ENCODE measurements at regions not wholly inside any gene's neighbourhood (a gene's known extent, or its start where the extent isn't known, plus 50 kb on each side); places are given as distances from the start of the nearest gene placed in this dataset.

DNA sequence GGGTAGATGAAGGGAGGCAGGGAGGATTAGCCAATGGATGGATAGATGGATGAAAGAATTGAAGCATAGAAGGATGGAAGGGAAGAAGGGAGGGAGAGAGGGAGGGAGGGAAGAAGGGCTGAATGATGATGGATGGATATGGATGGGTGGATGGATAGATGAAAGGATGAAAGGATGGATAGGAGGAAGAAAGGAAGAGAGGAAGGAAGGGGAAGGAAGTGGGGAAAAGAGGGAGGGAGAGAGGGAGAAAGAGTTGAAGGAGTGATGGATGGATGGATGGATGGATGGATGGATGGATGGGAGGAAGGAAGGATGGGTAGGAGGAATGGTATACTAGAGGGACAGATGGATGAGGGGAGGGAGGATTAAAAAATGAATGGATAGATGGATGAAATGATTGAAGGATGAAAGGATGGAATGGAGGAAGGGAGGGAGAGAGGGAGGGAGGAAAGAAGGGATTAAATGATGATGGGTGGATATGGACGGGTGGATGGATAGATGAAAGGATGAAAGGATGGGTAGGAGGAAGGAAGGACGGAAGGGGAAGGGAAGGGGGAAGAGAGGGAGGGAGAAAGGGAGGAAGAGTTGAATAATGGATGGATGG is 145.9 kb downstream of the MN1 start:
- no peak for DNase-seq (ENCODE audit: low read depth in 2 of 2)

DNA sequence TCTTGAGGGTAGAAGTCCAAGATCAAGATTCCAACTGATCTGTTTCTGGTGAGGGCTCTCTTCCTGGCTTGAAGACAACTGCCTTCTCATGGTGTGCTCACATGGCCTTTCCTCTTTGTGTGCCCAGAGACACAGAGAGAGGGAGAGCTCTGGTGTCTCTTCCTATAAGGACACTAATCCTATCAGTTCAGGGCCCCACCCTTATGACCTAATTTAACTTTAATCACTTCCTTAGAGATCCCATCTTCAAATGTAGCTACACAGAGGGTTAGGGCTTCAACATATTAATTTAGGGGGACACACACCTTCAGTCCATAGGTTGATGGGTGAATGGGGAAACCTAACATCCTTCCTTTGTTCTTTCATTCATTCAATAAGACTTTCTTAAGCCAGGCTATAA is 144.6 kb downstream of the MN1 start:
- no peak for DNase-seq (ENCODE audit: low read depth in 2 of 2)

DNA sequence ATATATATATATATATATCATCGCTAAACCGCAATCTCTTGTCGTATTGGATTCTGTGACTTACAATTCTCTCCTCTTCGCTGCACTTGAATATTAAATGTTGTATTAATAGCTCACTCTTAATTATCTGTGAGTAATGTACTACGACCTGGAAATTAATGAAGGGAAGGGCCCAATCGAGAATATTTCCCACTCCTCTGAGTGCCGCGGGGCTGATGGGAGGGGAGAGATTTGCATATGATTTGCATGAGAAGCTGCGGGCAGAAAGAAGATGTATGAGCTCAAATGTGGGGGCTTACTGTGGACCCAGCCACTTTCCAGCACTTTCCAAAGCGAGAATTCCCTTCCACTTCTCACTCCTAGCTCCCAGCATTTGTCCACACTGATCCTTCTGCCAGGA is 141.2 kb downstream of the MN1 start:
- no peak for DNase-seq (ENCODE audit: low read depth in 2 of 2)

DNA sequence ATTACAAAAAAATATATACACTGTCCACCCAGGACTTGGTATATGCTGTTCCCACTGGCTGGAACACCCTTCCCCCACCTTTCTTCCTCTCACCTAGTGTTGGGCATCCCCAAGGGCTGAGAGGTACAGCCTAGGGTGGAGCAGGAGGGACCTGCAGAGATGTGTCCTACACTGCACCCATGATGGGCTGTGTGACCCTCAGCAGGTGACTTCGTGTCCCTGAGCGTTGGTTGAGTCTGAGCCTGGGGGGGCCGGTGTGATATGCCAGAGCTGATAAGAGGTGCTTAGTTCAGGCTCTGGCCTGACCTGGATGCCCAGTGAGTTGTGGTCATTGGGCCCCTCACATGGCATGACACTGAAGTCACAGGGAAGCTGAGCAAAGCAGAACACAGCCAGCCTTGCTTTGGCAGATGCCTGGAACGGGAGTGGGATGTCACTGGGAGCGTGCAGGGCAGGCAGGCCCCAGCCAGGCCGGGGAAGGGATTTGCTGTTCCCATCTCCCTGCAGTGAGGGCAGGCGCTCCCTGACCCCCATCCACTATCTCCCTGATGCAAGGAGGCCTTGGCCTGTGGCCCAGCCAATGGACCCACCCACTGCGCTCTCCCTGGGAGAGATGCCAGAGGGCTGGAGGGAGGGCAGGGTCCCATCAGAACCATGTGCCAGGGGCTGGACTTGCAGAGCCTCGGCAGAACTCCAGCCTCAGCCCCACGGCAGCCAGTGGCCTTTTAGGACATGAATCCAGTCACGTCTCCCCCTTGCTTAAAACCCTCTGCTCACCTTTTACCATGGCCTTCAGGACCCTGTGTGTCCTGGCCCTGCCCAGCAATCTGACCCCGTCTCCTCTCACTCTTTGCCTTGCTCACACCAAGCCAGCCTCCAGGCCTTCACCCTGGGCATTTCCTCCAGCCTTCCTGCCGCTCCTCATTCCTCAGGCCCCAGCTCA is 138.9 kb downstream of the MN1 start:
- no peak for DNase-seq (ENCODE audit: low read depth in 2 of 2)

DNA sequence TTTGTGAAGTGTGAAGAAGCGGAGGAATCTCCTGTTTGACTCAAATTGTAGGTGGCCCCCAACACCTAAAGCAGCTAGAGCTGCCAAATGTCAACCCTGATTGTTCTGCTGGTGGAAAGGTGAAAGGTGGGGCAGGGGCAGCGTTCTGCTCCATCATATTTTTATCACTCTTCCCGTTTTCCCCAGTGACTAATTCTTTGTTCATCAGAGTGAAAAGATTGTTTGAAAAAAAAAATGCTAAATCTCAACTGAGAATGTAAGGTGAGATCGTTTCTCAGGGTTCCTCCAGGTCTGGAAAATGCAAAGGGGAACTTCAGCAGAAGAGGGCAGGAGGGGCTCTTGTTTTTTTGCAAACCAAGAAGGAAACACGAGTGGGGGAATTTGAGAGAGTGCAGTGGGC is 137.7 kb downstream of the MN1 start:
- DNase-seq (ENCODE audit: low read depth in 2 of 2): no peak

DNA sequence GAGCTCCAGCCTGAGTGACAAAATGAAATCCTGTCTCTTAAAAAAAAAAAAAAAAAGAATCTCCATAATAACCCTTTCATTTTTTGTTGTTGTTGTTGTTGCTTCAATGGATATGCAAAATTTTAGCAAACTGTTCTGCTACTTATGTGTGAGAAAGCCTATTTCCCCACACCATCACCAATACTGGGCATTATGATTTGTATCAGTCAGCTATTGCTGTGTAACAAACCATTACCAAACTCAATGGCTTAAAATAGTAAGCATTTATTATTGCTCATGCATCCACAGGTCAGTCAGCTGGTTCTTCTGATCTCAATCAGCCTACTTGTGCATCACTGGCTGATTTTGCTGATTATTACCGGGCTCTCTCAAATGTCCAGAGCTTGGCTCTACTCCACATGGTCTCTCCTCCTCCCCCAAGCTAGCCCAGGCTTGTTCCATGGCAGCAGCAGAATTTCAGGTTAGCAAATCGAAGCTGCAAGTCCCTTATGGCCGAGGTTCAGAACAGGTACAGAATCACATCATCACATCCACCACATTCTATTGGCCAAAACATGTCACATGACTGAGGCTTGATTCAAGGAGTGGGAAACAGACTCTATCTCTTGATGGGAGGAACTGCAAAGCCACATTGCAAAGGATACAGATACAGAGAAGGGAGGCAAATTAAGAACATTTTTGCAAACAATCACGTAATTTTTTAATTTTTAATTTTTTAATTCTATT is 135.1 kb downstream of the MN1 start:
- no peak for DNase-seq (ENCODE audit: low read depth in 2 of 2)

DNA sequence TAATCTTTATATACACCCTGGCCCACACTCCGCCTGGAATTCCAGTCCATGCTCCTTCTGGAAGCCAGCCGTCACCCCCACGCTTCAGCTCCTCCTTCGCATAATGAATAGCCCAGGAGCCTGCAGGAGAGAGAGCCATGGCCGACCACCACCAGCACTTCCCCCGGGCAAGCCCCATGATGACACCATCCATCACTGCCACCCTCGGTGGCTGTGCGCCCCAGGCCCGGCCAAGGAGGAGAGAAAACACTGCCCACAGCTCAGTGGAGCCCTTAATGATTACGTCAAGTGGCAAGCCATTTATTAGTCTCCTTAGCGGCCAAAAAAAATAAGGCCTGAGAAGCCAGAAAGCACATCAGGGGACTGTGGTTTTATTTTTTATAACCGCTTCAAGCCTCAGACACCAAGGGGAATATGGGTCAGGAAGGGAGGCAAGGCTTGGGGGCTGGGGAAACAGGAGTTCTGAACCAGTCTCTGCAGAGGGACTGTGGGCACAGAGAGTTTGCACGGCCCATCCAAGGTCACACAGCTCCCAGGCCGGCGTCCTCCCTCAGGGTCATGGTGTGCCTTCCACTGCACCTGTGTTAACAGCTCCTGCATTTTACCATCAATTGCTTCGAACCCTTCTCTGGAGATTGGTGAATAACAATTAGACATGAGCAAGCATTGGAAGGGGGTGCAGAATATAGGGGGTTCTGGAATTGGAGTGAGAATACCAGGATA is 134.3 kb downstream of the MN1 start:
- no peak for DNase-seq (ENCODE audit: low read depth in 2 of 2)

DNA sequence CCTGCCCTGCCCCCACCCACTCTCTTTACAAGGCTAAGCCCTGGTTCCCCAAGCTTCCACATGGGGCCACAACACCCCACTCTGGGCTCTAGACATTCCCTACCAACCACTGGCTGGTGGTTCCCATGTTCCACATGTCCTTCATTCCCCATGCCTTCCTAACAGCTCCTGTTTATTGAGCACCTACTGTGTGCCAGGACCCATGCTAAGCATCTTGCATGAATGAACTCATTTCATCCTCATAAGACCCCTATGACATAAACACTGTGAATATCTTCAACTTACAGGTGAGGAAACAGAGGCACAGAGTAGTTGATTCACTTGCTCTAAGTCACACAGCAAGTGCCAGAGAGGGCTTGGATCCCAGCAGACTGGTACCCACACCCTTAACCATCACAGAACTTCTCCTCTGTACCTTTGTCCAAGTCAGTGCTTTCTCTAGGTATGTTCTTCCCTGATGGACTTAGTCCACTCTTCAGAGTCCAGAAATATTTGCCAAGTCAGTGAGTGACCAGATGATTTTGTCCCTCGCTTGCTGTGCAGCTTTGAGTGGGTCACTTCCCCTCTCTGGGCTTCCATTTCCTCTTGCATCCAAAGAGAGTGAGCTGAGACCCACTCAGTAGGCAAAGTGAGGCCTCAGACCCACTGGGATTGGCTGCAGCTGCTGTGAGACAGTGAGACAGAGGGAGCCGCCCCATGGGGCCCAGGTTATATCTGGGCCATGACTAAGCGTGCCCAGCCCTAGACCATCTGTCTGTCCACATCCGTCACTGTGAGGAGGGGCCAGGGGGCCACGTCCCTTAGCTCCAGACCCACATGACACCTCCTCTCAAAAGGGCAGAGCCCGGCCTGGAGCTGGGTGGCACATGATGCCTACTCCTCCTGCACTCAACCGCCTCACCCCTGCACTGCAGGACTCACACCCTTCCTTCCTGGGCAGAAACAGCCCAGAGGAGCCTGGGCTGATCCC is 132.4 kb downstream of the MN1 start:
- DNase-seq (ENCODE audit: low read depth in 2 of 2): no peak

DNA sequence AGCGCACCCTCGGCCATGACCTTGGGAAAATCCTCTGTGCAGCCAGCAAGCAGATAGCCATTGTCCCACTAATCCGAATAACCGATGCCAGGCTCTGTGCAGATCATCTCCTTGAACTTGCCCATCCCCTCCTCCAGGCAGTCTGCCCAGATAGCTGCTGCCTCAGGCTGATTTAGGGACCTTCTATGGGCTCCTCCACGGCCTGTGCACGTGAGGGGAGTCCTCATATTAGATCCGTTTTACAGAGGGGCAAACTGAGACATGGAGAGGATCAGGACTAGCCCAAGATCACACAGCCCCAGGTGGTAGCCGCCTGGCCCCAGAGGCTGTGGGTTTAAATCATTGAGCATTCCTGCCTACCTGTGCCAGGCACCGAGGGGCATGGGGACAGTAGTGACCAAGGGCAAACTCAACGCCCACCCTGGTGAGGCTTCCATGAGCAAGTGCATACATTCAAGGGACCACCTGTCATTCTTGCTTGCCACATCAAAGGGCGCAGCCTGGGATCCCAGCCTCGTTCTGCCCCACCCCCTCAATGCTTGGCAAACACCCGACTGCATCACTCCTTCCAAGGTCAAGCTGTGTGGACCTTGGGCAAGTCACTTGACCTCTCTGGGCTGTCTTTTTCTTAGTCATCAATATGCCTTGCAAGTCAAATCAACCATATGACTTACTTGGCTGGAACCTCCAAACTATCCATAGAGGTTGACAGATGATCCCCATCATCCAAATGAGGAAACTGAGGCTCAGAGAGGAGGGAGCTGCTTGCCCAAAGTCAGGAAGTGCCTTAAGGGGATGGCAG is 131.6 kb downstream of the MN1 start:
- no peak for DNase-seq (ENCODE audit: low read depth in 2 of 2)

DNA sequence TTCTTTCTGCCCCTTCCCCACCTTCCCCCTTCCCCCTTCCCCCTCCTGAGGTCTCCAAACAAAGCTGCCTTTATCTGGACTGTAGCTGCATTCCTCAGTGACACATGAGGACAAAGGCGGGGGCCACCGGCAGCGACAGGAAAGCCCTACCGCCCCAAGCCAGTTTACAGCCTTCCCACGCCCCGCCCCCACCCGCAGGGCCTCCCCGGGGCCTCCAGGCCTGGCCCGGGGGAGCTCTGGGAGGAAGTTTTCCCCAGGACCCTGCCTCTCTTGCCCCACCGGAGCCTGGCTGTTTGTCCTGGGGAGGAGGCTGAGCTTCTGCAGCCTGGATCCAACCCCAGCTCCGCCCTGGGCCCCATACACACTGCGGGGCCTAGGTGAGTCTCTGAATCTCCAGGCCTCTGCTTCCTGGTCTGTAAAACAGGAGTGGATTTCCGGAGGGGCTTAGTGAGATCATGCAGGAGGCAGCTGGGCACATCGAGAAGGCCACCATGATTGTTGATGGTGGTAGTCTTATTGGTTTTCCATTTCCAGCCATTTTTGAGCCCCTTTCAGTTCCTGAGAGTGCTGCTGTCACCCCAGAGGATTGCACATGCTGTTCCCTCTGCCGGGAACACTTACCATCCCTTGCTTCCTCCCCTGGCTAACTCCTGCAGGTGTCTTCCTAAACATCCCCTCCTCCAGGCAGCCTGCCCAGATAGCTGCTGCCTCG is 130.7 kb downstream of the MN1 start:
- no peak for DNase-seq (ENCODE audit: low read depth in 2 of 2)

DNA sequence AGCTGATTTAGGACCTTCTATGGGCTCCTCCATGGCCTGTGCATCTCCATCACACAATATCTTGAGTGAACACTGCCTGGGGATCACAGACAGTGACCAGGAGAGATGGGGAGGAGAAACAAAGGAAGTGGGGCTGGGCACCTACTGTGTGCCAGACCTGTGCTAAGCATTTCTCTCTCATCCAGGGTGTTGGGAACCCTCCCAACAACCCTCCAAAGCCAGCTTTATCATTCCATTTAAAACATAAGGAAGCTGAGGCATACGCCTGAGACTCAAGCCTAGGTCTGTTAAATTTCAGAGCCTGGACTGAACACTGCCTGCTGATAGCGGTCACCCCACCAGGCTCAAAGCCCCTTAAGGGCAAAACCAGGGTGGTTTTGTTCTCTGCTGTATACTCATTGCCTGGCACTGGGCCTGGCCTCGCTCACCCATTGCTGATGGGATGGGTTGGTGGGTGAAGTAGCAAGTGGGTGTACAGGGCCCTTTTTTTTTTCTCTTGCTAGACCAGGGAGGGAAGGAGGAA is 130.1 kb downstream of the MN1 start:
- no peak for DNase-seq (ENCODE audit: low read depth in 2 of 2)

DNA sequence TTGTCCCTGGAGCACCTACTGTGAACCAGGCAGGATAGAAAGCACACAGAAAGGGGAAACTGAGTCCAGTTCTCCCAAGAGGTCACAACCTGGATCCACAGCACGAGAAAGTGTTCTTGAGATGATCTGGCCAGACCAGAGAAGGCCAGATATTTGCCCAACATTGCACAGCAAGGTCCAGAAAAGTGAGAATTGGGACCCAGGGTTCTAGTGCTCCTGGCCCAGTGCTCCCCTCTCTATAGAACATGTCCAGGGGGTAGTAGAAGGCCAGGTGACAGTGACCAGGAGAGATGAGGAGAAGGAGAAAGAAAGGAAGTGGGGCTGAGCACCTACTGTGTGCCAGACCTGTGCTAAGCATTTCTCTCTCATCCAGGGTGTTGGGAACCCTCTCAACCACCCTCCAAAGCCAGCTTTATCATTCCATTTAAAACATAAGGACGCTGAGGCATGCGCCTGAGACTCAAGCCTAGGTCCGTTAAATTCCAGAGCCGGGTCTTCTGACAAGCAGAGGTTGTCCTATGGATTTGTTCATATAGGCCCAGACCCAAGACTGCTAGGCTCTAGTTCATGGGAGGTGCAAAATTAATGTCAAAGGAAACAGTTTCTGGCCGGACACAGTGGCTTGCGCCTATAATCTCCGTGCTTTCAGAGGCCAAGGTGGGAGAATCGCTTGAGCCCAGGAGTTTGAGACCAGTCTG is 128.7 kb downstream of the MN1 start:
- no peak for DNase-seq (ENCODE audit: low read depth in 2 of 2)

DNA sequence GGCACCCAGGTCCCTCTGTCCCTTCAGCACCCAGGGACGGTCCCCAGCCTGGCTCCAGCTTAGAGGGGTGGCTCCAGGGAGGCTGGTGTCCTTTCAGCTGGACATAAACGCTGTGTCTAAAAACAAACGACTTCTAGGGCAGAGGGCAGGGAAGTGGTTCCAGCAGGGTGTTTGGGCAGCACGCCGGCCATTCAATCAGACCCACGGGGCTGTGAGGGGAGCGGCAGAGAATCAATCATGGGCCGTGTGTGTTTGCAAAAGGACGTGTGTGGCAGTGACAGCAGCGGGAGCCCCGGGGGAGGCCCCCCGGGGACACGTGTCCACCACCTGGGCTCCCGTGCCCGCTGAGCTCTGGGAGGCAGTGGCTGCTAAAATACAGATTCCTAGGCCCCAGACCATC is 127.7 kb downstream of the MN1 start:
- no peak for DNase-seq (ENCODE audit: low read depth in 2 of 2)

DNA sequence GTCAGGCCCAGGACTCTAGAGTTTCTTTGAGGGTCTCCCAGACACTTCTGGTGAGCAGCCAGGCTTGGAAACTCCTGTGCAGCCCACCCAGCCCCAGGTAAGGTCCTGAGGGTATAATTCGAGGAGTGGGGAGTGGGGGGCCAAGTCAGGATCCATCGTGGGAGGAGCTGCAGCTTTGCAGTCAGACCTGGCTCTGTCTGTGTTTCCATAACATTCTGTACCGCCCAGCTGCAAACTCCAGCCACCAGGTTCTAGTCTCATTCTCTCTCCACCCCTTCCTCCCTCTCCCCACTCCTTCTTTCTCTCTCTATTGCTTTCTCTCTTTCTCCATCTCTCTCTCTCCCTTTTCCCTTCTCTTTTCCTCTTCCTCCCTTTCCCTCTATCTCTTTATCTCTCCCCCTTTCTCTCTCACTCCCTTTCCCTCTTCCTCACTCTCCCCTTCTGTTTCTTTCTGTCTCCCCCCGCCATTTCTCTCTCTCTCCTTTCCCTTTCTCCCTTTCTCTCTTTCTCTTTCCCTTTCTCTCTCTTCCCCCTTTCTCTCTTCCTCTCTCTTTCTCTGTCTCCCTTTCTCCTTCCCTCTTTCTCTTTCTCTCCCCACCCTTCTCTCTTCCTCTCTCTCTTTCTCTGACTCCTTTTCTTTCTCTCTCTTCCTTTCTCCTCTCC is 127.2 kb downstream of the MN1 start:
- DNase-seq (ENCODE audit: low read depth in 2 of 2): no peak

DNA sequence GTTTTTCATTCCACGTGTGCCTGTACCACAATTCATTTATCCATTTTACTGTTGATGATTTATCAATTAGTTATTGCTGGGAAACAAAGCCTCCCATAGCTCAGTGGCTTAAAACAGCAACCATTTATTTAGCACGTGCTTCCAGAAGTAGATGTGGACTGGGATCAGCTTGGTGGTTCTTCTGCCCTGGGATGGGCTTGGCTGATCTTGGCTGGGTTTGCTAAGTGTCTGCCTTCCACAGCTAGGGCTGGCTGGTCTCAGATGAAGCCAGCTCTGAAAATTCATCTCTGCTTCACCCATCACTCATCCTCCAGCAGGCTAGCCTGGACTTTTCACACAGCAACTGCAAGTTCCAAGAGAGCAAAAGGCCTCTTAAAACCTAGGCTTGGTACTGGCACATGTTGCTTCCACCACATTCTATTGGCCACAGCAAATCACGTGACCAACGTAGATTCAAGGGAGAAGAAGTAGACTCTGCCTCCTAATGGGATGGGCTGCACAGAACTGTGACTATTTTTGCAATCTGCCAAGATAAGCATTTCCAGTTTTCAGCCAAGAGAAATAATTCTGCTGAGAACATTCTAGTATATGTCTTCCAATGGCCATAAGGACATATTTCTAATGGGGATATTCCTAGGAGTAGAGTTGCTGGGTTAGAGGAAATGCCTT is 124.9 kb downstream of the MN1 start:
- no peak for DNase-seq (ENCODE audit: low read depth in 2 of 2)

DNA sequence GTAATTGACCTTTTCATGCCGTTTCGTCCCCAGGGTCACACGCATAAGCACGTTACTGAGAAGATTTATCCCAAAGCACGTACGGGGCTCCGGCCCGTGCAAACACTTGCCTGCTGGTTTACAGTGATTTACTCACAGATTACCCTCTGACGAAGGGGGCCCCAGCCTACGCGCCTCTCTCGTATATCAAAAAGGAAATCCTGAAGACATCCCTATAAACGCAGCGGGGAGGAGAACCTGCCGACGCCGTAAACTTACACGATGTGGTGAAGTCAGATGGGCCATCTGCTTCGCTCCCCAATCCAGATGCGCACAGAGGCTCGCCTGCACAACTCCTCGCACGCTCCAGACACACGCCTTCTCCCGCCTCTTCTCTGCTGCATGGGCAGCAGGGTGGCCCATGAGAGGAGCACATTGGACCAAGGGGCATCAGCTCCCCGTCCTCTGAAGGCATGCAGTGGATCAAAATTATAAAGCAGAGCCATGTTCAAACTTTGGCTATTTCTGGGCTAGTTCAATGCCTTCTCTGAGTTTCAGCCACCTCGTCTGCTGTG is 123.6 kb downstream of the MN1 start:
- no peak for DNase-seq (ENCODE audit: low read depth in 2 of 2)

DNA sequence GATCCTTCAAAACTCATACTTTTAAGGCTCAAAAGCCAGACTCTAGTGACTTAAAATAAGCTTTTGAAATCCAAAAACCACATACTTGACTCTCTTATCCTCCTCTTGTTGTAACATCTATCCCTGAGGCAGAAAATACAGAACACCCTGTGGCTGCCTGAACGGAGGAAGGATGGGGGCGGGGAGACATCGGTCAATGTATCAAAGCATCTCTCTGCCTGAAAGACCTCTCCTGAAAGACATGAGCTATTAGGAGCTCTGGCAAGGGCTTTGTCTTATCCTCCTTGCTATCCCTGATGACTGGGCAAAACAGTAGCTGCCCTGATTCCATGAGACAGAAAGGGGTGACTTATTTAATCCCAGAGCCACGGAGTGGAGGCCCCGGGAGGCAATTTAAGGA is 122.4 kb downstream of the MN1 start:
- DNase-seq (ENCODE audit: low read depth in 2 of 2): no peak

All from stimulated activated CD4-positive, alpha-beta T cell treated with anti-CD3 and anti-CD28 coated beads, Interleukin-1b, Interleukin-23, amount 100 ng/mL, for 4 hours (primary cell).